MV-4-11 (cell line): ENCODE measurements at regions not wholly inside any gene's neighbourhood (a gene's known extent, or its start where the extent isn't known, plus 50 kb on each side); places are given as distances from the start of the nearest gene placed in this dataset.
A peak's percentile ranks its signal among the peaks of the same experiment; 100 is the strongest.
"Not testable (repeated sequence)": the region's sequence is repeated elsewhere in the genome, so short reads cannot be mapped to it uniquely, and the experiment has no call there.

Experiments
- DNase-seq: peaks from one replicate; lab custom pipeline; 2025; lab: John Stamatoyannopoulos, UW

GRCh38 chr10:48102410-48103146 is 103.0 kb upstream of the FAM25C start:
- not testable (repeated sequence) for DNase-seq

DNA sequence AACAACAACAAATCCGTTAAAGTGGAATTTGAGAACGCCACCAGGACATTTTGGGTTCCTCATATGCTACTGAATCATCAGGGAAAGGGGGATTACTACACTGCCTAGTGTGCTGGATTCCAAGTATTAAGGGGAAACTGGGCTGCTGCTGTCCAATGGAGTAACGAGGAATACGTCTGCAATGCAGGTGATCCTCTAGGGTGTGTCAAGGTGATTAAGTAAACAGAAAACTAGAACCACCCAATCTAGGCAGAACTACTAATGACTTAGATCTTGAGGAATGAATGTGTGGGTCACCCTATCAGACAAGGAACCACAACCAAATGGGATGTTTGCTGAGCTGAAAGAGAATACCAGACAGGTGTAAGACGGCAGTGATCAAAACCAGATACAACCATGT is 99.3 kb upstream of the FAM25C start:
- DNase-seq, result not testable (repeated sequence)

DNA sequence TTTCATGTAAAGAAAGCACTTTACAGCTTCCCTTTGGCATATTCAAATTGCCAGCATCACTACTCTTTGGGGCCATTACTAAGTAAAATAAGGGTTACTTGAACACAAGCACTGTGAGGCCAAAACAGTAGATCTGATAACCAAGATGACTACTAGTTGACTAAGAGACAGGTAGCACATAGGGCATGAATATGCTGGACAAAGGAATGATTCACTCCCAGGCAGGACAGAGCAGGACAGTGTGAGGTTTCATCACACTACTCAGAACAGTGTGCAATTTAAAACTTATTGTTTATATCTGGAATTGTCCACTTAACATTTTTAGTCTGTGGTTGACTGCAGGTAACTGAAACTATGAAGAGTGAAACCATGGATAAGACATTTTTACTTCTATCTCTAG is 91.1 kb upstream of the FAM25C start:
- not testable (repeated sequence) for DNase-seq

DNA sequence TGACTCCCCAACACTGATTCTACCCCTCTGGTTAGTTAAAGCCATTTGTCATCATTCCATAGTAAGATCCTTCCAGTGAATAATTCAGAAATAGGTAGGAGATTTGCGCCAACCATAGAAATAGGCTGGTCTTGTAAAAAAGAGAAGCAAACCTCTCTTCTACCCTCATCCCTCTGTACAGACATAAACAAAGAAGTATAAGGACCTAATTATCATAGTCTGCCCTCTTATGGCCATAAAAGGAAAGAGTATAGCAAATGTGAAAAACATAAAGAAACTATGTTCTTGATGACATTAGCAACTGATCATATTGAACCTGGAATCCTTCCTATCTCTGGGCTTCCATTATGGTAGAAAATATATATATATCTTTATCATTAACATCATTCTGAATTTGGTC is 88.5 kb upstream of the FAM25C start:
- DNase-seq, result peak; percentile 19

DNA sequence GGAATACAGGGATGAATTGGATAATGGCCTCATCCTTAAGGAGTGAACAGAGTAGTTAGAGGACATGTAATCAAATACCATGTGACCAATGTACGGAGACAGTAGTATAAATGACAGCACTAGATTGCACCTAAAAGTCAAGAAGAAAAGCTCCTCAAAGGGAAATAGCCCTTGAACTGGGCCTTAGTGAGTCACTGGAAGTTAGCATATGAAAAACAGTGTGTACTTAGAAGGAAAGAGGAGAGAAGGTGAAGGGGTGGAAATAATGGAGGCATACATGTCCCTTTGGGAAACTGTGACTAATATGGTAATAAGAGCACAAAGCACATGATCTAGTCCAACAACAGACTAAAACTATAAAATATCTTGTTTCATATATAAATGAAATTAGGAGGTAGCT is 84.9 kb upstream of the FAM25C start:
- DNase-seq, result not testable (repeated sequence)

GRCh38 chr10:48071228-48071627 is 71.6 kb upstream of the FAM25C start:
- DNase-seq, result not testable (repeated sequence)

GRCh38 chr10:48063944-48064625 is 64.5 kb upstream of the FAM25C start:
- not testable (repeated sequence) for DNase-seq

GRCh38 chr10:48055395-48055794 is 55.8 kb upstream of the FAM25C start:
- not testable (repeated sequence) for DNase-seq
